ENCODE measurements at regions not wholly inside any gene's neighbourhood (a gene's known extent, or its start where the extent isn't known, plus 50 kb on each side); places are given as distances from the start of the nearest gene placed in this dataset.

GRCh38 chr5:169450464-169450863 lies 133.1 kb upstream of the SPDL1 start:
- no peaks in the 10 kb centered on the region for H3K27me3 ChIP-seq (ENCODE audit: control insufficient read depth, insufficient read depth, low read length)
- H3K9me3 ChIP-seq (ENCODE audit: control insufficient read depth, insufficient read depth, low read length), result no peaks in the 10 kb centered on the region
- no peak overlapping the region for H3K27ac ChIP-seq (ENCODE audit: low read depth, low read length)
- no peaks in the 10 kb centered on the region for H3K4me1 ChIP-seq (ENCODE audit: control insufficient read depth, insufficient read depth, low read length)
- H3K36me3 ChIP-seq (ENCODE audit: control insufficient read depth, insufficient read depth, low read length), result no peaks in the 10 kb centered on the region
- no peak overlapping the region for H3K4me3 ChIP-seq (ENCODE audit: low read depth, low read length)
- H3K9ac ChIP-seq (ENCODE audit: low read depth, low read length), result no peak overlapping the region

GRCh38 chr5:169448826-169449225 lies 134.7 kb upstream of the SPDL1 start:
- Histone ChIP-seq H3K4me3 (ENCODE audit: low read depth, low read length) (no peak overlapping the region), H3K9me3 (ENCODE audit: control insufficient read depth, insufficient read depth, low read length) (no peaks in the 10 kb centered on the region), H3K27me3 (ENCODE audit: control insufficient read depth, insufficient read depth, low read length) (no peaks in the 10 kb centered on the region), H3K36me3 (ENCODE audit: control insufficient read depth, insufficient read depth, low read length) (no peaks in the 10 kb centered on the region), H3K9ac (ENCODE audit: low read depth, low read length) (no peak overlapping the region), H3K4me1 (ENCODE audit: control insufficient read depth, insufficient read depth, low read length) (no peaks in the 10 kb centered on the region), H3K27ac (ENCODE audit: low read depth, low read length) (no peak overlapping the region)

DNA sequence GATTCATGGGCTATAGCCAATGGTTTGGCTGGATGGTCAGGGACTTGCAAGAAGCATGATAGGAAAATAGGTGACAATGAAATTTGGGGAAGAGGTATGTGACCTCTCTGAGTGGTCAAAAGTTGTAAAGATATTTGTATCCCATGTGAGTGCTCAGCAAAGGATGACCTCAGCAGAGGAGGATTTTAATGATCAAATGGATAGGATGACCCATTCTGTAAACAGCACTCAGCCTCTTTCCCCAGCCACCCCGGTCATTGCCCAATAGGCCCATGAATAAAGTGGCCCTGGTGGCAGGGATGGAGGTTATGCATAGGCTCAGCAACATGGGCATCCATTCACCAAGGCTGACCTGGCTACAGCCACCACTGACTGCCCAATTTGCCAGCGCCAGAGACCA lies 138.4 kb upstream of the SPDL1 start:
- Histone ChIP-seq H3K27me3 (ENCODE audit: control insufficient read depth, insufficient read depth, low read length) (no peaks in the 10 kb centered on the region), H3K4me3 (ENCODE audit: low read depth, low read length) (no peak overlapping the region), H3K9me3 (ENCODE audit: control insufficient read depth, insufficient read depth, low read length) (no peaks in the 10 kb centered on the region), H3K36me3 (ENCODE audit: control insufficient read depth, insufficient read depth, low read length) (no peaks in the 10 kb centered on the region), H3K4me1 (ENCODE audit: control insufficient read depth, insufficient read depth, low read length) (no peaks in the 10 kb centered on the region), H3K27ac (ENCODE audit: low read depth, low read length) (no peak overlapping the region), H3K9ac (ENCODE audit: low read depth, low read length) (no peak overlapping the region)

DNA sequence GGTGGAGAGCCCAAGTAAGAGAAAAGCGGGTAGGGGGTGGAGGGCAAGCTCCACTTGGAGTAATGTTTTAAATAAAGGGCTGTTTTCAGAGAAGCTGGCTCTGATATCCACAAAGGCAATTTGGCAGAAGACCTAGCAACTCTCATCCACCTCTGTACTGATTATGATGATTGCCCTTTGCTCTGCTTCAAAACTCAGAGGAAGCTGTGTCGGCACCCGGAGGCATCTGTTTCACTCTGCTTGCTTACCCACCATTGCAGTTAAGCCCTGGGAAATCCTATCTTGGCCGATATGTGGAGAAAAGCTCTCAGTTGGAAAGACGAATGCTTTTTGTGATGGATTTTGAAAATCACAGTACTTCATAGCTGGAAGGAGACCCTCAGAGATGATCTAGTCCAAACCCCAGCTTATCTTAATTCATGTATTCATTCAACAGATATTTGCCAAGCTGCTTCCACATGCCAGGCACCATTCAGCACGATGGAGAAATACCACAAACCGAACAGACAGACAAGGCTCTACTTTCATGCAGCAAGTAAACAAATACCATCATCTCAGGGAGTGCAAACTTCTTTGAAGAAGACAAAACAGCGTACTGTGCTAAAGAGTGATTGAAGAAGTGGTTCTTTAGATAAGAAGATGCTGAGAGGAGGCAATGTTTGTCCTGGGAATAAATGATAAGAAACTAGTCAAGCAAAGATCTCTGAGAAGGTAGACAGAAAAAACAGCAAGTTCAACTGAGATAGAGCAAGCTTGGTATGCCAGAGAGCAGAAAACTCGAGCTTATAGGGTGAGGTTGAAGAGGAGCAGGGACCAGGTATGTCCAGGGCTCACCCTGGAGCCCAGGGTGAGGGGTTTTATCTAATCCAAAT lies 140.4 kb upstream of the SPDL1 start:
- no peaks in the 10 kb centered on the region for H3K36me3 ChIP-seq (ENCODE audit: control insufficient read depth, insufficient read depth, low read length)
- no peaks in the 10 kb centered on the region for H3K4me1 ChIP-seq (ENCODE audit: control insufficient read depth, insufficient read depth, low read length)
- H3K9me3 ChIP-seq (ENCODE audit: control insufficient read depth, insufficient read depth, low read length), result no peaks in the 10 kb centered on the region
- H3K27ac ChIP-seq (ENCODE audit: low read depth, low read length), result no peak overlapping the region
- no peaks in the 10 kb centered on the region for H3K27me3 ChIP-seq (ENCODE audit: control insufficient read depth, insufficient read depth, low read length)
- no peak overlapping the region for H3K4me3 ChIP-seq (ENCODE audit: low read depth, low read length)
- no peak overlapping the region for H3K9ac ChIP-seq (ENCODE audit: low read depth, low read length)

DNA sequence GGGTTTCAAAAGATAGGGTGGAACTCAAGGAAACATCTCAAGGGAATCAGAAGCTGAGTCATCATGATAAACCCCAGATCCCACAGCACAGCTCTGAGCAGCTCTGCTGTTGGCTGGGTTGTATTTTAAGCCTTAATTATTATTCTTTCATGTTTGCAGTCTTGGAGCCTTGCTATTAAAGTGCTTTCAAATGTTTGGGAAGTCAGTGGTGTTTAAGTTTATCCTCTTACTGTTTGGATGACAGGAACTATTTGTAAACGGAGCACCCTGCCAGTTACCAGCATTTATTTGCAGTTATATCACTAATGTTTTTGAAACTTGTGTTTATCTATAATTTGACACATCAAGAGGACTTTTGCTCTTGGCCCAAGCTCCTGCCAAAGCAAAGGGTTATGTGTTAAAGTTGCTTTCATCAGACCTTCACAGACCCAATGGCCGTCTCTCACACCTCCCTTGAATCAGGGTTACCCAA lies 141.1 kb upstream of the SPDL1 start:
- Histone ChIP-seq H3K27me3 (ENCODE audit: control insufficient read depth, insufficient read depth, low read length) (no peaks in the 10 kb centered on the region), H3K27ac (ENCODE audit: low read depth, low read length) (peak overlapping the region; percentile 14), H3K4me3 (ENCODE audit: low read depth, low read length) (no peak overlapping the region), H3K36me3 (ENCODE audit: control insufficient read depth, insufficient read depth, low read length) (no peaks in the 10 kb centered on the region), H3K9ac (ENCODE audit: low read depth, low read length) (no peak overlapping the region), H3K4me1 (ENCODE audit: control insufficient read depth, insufficient read depth, low read length) (no peaks in the 10 kb centered on the region), H3K9me3 (ENCODE audit: control insufficient read depth, insufficient read depth, low read length) (no peaks in the 10 kb centered on the region)

GRCh38 chr5:169440107-169440705 lies 139.3 kb upstream of the SLIT3 start:
- H3K4me1 ChIP-seq (ENCODE audit: control insufficient read depth, insufficient read depth, low read length), result peaks cover 3% of the 10 kb centered on the region; the same call in 1 of the 2 replicates
- H3K9me3 ChIP-seq (ENCODE audit: control insufficient read depth, insufficient read depth, low read length), result no peaks in the 10 kb centered on the region
- no peak overlapping the region for H3K4me3 ChIP-seq (ENCODE audit: low read depth, low read length)
- no peak overlapping the region for H3K27ac ChIP-seq (ENCODE audit: low read depth, low read length)
- H3K27me3 ChIP-seq (ENCODE audit: control insufficient read depth, insufficient read depth, low read length), result no peaks in the 10 kb centered on the region
- H3K9ac ChIP-seq (ENCODE audit: low read depth, low read length), result no peak overlapping the region
- H3K36me3 ChIP-seq (ENCODE audit: control insufficient read depth, insufficient read depth, low read length), result no peaks in the 10 kb centered on the region

DNA sequence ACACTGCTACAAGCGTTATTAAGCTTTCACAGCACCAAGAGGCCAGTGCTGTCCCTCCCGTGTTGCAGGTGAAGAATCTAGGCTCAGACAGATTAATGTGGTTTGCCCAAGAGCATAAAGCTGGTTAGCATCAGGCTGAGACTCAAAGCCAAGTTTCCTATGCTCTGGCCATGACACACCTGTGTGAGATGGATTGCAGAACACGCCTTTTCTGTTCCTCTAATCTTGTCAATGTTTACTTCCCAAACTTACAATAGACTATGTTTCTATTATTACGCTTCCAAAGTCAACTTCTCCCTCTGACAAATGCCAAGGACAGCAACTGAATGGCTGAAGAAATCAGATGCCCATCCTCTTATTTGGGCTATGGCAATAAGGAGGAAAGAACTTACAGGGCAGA lies 138.4 kb upstream of the SLIT3 start:
- H3K4me1 ChIP-seq (ENCODE audit: control insufficient read depth, insufficient read depth, low read length), result peaks cover 3% of the 10 kb centered on the region; the same call in 1 of the 2 replicates
- no peak overlapping the region for H3K4me3 ChIP-seq (ENCODE audit: low read depth, low read length)
- H3K36me3 ChIP-seq (ENCODE audit: control insufficient read depth, insufficient read depth, low read length), result no peaks in the 10 kb centered on the region
- no peak overlapping the region for H3K9ac ChIP-seq (ENCODE audit: low read depth, low read length)
- no peak overlapping the region for H3K27ac ChIP-seq (ENCODE audit: low read depth, low read length)
- no peaks in the 10 kb centered on the region for H3K9me3 ChIP-seq (ENCODE audit: control insufficient read depth, insufficient read depth, low read length)
- H3K27me3 ChIP-seq (ENCODE audit: control insufficient read depth, insufficient read depth, low read length), result no peaks in the 10 kb centered on the region

DNA sequence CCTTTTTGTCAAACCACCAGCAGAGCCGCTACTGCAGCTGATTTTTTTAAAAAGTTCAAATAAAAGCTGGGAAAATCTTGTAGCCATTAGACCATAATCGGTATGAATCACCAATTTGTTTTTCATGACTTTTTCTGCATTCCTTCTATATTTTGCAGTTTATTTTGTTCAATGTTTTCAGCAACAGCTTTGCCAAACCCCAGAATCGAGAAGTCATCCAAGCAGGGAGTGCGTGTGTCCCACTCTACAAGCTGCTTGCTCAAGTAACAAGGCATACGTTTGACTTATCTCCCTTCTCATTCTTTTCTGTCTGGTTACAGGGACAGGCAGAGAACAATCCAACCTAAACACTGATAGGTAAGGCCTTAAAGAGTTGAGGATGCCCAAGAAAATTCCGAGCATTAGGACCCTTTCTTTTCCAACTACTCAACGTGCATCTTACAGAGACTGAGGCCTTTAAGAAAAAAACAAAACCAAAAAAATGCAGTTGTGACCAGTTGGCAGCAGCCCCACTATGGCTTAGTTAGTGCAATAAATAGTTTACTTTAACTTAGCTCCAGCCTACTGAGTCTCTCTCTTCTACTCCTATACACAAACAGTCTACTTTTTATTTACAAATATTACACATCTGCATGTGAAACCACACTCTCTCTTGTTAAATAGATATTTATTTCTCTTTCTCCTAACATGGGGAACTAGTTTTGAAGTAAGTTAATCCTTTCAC lies 134.7 kb upstream of the SLIT3 start:
- no peaks in the 10 kb centered on the region for H3K36me3 ChIP-seq (ENCODE audit: control insufficient read depth, insufficient read depth, low read length)
- H3K9ac ChIP-seq (ENCODE audit: low read depth, low read length), result no peak overlapping the region

GRCh38 chr5:169433221-169433651 lies 132.3 kb upstream of the SLIT3 start:
- Histone ChIP-seq H3K9ac (ENCODE audit: low read depth, low read length) (no peak overlapping the region), H3K4me1 (ENCODE audit: control insufficient read depth, insufficient read depth, low read length) (peaks cover 3% of the 10 kb centered on the region; the same call in 1 of the 2 replicates), H3K36me3 (ENCODE audit: control insufficient read depth, insufficient read depth, low read length) (no peaks in the 10 kb centered on the region), H3K27me3 (ENCODE audit: control insufficient read depth, insufficient read depth, low read length) (no peaks in the 10 kb centered on the region), H3K27ac (ENCODE audit: low read depth, low read length) (no peak overlapping the region), H3K9me3 (ENCODE audit: control insufficient read depth, insufficient read depth, low read length) (no peaks in the 10 kb centered on the region), H3K4me3 (ENCODE audit: low read depth, low read length) (no peak overlapping the region)

More for the DNA sequence above, 134.7 kb upstream of the SLIT3 start:
- Histone ChIP-seq H3K27me3 (ENCODE audit: control insufficient read depth, insufficient read depth, low read length) (no peaks in the 10 kb centered on the region), H3K4me3 (ENCODE audit: low read depth, low read length) (no peak overlapping the region), H3K4me1 (ENCODE audit: control insufficient read depth, insufficient read depth, low read length) (peaks cover 3% of the 10 kb centered on the region; the same call in 1 of the 2 replicates), H3K9me3 (ENCODE audit: control insufficient read depth, insufficient read depth, low read length) (no peaks in the 10 kb centered on the region), H3K27ac (ENCODE audit: low read depth, low read length) (no peak overlapping the region)

DNA sequence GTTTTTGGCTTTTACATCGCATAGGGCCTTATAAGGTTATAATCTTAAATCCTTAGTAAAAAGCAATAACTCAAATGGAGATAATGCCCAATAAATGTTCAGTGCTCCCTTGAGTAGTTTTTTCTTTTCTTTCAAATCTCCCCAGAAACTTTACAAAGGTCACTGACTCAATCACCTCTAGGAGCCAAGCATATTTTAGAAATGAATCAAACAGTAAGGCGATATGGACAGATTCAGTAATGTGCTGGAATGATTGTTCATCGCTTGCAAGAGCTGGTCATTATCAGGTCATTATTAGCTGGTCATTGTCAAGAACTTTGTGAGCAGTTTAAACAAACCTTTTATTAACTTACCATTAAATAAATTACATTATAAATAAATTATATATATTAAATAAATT lies 130.4 kb upstream of the SLIT3 start:
- Histone ChIP-seq H3K9ac (ENCODE audit: low read depth, low read length) (no peak overlapping the region), H3K4me1 (ENCODE audit: control insufficient read depth, insufficient read depth, low read length) (peaks cover 4% of the 10 kb centered on the region; the same call in 1 of the 2 replicates), H3K36me3 (ENCODE audit: control insufficient read depth, insufficient read depth, low read length) (no peaks in the 10 kb centered on the region), H3K27ac (ENCODE audit: low read depth, low read length) (no peak overlapping the region), H3K9me3 (ENCODE audit: control insufficient read depth, insufficient read depth, low read length) (no peaks in the 10 kb centered on the region), H3K27me3 (ENCODE audit: control insufficient read depth, insufficient read depth, low read length) (no peaks in the 10 kb centered on the region), H3K4me3 (ENCODE audit: low read depth, low read length) (no peak overlapping the region)
